ENCODE measurements at regions not wholly inside any gene's neighbourhood (a gene's known extent, or its start where the extent isn't known, plus 50 kb on each side); places are given as distances from the start of the nearest gene placed in this dataset.

GRCh38 chr9:38235244-38235643 lies 157.3 kb upstream of the ALDH1B1 start:
- Histone ChIP-seq H3K79me2 (ENCODE audit: control insufficient read depth, insufficient read depth, low read length) (no peaks in the 10 kb centered on the region), H3K9ac (ENCODE audit: insufficient read depth, low read length) (no peak overlapping the region), H2AFZ (ENCODE audit: low read length) (no peak overlapping the region), H3K4me1 (ENCODE audit: control insufficient read depth, extremely low read depth, insufficient read depth, low read length) (no peaks in the 10 kb centered on the region), H3K9me3 (ENCODE audit: control insufficient read depth, insufficient read depth, low read depth, low read length) (no peaks in the 10 kb centered on the region), H3K27me3 (ENCODE audit: control insufficient read depth, insufficient read depth, low read length) (no peaks in the 10 kb centered on the region), H3K4me3 (replicated peaks in 1 of 4; ENCODE audit: control extremely low read depth in 1 of 4, insufficient read depth in 1 of 4, low read depth in 3 of 4, low read length in 4 of 4) (no peak overlapping the region), H4K20me1 (ENCODE audit: control insufficient read depth, extremely low read depth, insufficient read depth, low read length) (no peaks in the 10 kb centered on the region), H3K4me2 (ENCODE audit: extremely low read depth, insufficient read depth, low read length) (no peak overlapping the region), H3K36me3 (ENCODE audit: control insufficient read depth, insufficient read depth, low read length) (no peaks in the 10 kb centered on the region), H3K27ac (ENCODE audit: insufficient read depth, low read length) (no peak overlapping the region)
- TF ChIP-seq EZH2 (IDR thresholded peaks at IDR 0.05; ENCODE audit: low read length, missing control alignments) (no peak), CTCF (conservative IDR thresholded peaks at IDR 0.05 in 1 of 2, IDR thresholded peaks at IDR 0.05 in 1 of 2; ENCODE audit: low read depth in 1 of 2, low read length in 2 of 2) (no peak)
- no peak for DNase-seq (ENCODE audit: low read depth in 2 of 2)

- peak in 1 of 2 donors; percentile 17 for DNase-seq (ENCODE audit: low read depth in 2 of 2)
- Histone ChIP-seq H3K36me3 (ENCODE audit: control insufficient read depth, insufficient read depth, low read length) (no peaks in the 10 kb centered on the region), H4K20me1 (ENCODE audit: control insufficient read depth, extremely low read depth, insufficient read depth, low read length) (no peaks in the 10 kb centered on the region), H3K27me3 (ENCODE audit: control insufficient read depth, insufficient read depth, low read length) (no peaks in the 10 kb centered on the region), H3K4me2 (ENCODE audit: extremely low read depth, insufficient read depth, low read length) (no peak overlapping the region), H2AFZ (ENCODE audit: low read length) (no peak overlapping the region), H3K79me2 (ENCODE audit: control insufficient read depth, insufficient read depth, low read length) (no peaks in the 10 kb centered on the region), H3K9me3 (ENCODE audit: control insufficient read depth, insufficient read depth, low read depth, low read length) (no peaks in the 10 kb centered on the region), H3K27ac (ENCODE audit: insufficient read depth, low read length) (no peak overlapping the region), H3K9ac (ENCODE audit: insufficient read depth, low read length) (no peak overlapping the region), H3K4me3 (replicated peaks in 1 of 4; ENCODE audit: control extremely low read depth in 1 of 4, insufficient read depth in 1 of 4, low read depth in 3 of 4, low read length in 4 of 4) (no peak overlapping the region), H3K4me1 (ENCODE audit: control insufficient read depth, extremely low read depth, insufficient read depth, low read length) (no peaks in the 10 kb centered on the region)
- TF ChIP-seq CTCF (conservative IDR thresholded peaks at IDR 0.05 in 1 of 2, IDR thresholded peaks at IDR 0.05 in 1 of 2; ENCODE audit: low read depth in 1 of 2, low read length in 2 of 2): no peak
- TF ChIP-seq EZH2 (IDR thresholded peaks at IDR 0.05; ENCODE audit: low read length, missing control alignments): no peak
Observed at GRCh38 chr9:38234479-38235170, 157.9 kb upstream of the ALDH1B1 start.

- Histone ChIP-seq H3K36me3 (ENCODE audit: control insufficient read depth, insufficient read depth, low read length) (no peaks in the 10 kb centered on the region), H3K4me3 (replicated peaks in 1 of 4; ENCODE audit: control extremely low read depth in 1 of 4, insufficient read depth in 1 of 4, low read depth in 3 of 4, low read length in 4 of 4) (no peak overlapping the region), H3K4me2 (ENCODE audit: extremely low read depth, insufficient read depth, low read length) (no peak overlapping the region), H3K79me2 (ENCODE audit: control insufficient read depth, insufficient read depth, low read length) (no peaks in the 10 kb centered on the region), H4K20me1 (ENCODE audit: control insufficient read depth, extremely low read depth, insufficient read depth, low read length) (no peaks in the 10 kb centered on the region), H3K4me1 (ENCODE audit: control insufficient read depth, extremely low read depth, insufficient read depth, low read length) (no peaks in the 10 kb centered on the region), H3K9ac (ENCODE audit: insufficient read depth, low read length) (no peak overlapping the region), H2AFZ (ENCODE audit: low read length) (no peak overlapping the region), H3K9me3 (ENCODE audit: control insufficient read depth, insufficient read depth, low read depth, low read length) (no peaks in the 10 kb centered on the region), H3K27me3 (ENCODE audit: control insufficient read depth, insufficient read depth, low read length) (no peaks in the 10 kb centered on the region), H3K27ac (ENCODE audit: insufficient read depth, low read length) (no peak overlapping the region)
- DNase-seq (ENCODE audit: low read depth in 2 of 2): no peak
- TF ChIP-seq CTCF (conservative IDR thresholded peaks at IDR 0.05 in 1 of 2, IDR thresholded peaks at IDR 0.05 in 1 of 2; ENCODE audit: low read depth in 1 of 2, low read length in 2 of 2): no peak
- no peak for TF ChIP-seq EZH2 (IDR thresholded peaks at IDR 0.05; ENCODE audit: low read length, missing control alignments)
Observed at GRCh38 chr9:38233796-38234355, 158.6 kb upstream of the ALDH1B1 start.
